ENCODE measurements at regions not wholly inside any gene's neighbourhood (a gene's known extent, or its start where the extent isn't known, plus 50 kb on each side); places are given as distances from the start of the nearest gene placed in this dataset.

DNA sequence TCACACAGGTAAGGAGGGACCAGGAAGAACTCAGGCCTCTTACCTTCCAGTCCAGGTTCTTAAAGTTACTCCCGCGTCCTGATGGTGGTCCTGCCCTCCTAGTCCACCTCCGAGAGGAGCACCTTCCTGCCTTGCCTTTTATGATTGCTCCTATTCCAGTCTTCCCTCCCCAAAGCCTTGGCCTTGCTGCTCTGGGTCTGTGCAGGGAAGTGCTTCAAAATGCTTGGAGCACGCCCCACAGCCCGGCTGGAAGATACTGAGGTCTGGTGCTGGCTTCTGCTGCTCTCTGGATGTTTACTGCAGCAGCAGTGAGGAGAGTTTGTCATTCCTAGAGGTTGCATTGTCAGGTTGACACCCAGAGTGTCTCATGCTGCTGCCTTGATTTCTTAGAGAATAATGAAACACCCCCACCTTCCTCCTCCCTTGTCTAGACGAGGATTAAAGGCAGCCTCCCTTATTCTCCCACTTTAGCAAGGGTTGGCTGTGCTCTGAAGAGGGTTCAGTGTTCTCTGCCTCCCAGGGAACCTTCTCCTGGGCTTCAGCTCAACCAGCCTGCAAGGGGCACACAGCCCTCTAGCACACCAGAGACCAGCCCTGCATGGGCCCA lies 142.2 kb upstream of the CACNA1E start:
- no peak for TF ChIP-seq ZFX (IDR thresholded peaks at IDR 0.05)
- TF ChIP-seq, protein P1, sequence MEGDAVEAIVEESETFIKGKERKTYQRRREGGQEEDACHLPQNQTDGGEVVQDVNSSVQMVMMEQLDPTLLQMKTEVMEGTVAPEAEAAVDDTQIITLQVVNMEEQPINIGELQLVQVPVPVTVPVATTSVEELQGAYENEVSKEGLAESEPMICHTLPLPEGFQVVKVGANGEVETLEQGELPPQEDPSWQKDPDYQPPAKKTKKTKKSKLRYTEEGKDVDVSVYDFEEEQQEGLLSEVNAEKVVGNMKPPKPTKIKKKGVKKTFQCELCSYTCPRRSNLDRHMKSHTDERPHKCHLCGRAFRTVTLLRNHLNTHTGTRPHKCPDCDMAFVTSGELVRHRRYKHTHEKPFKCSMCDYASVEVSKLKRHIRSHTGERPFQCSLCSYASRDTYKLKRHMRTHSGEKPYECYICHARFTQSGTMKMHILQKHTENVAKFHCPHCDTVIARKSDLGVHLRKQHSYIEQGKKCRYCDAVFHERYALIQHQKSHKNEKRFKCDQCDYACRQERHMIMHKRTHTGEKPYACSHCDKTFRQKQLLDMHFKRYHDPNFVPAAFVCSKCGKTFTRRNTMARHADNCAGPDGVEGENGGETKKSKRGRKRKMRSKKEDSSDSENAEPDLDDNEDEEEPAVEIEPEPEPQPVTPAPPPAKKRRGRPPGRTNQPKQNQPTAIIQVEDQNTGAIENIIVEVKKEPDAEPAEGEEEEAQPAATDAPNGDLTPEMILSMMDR (conservative IDR thresholded peaks at IDR 0.05) = no peak
- H3K27ac ChIP-seq = no peak overlapping the region

DNA sequence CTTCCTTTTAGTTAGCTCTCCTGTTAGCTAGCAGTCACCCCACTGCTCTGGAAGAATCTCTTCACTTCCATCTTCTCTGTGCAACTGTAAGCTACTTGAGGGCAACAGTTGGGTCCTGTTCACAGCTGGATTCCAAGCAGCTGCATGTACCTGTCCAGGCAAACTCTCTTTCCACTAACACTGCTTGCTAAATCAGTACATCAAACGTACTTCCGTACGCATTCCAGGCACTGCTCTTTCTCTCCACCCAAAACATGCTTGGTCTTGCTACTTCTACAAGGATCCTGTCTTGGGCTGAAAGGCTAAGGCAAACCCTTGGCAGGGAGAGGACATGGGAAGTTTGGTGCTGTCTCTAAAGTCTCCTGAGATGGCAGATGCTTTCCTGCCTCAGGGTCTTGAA lies 139.2 kb upstream of the CACNA1E start:
- TF ChIP-seq ZFX (IDR thresholded peaks at IDR 0.05) = no peak
- TF ChIP-seq, protein P1 (conservative IDR thresholded peaks at IDR 0.05) = no peak
- no peak overlapping the region for H3K27ac ChIP-seq

DNA sequence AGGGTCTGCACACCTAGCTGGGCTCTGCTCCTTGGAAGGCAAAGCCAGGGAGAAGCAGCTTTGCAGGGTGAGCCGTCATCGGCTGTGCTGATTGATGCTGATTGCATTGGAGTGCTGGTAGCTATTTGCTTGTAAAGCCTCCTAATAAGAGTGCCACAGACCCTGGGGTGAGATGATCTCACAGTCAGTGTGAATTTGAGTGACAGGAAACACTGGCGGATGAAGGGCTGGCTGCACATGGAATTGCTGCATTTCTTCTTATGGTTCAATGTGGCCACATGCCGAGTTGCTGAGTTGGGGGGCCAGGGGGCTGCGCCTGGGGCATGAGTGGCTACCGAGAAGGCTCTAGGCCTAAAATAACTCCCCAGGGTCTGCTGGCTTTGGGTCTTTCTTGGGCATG lies 138.2 kb upstream of the CACNA1E start:
- no peak for TF ChIP-seq ZFX (IDR thresholded peaks at IDR 0.05)
- TF ChIP-seq, protein P1 (conservative IDR thresholded peaks at IDR 0.05) = no peak

DNA sequence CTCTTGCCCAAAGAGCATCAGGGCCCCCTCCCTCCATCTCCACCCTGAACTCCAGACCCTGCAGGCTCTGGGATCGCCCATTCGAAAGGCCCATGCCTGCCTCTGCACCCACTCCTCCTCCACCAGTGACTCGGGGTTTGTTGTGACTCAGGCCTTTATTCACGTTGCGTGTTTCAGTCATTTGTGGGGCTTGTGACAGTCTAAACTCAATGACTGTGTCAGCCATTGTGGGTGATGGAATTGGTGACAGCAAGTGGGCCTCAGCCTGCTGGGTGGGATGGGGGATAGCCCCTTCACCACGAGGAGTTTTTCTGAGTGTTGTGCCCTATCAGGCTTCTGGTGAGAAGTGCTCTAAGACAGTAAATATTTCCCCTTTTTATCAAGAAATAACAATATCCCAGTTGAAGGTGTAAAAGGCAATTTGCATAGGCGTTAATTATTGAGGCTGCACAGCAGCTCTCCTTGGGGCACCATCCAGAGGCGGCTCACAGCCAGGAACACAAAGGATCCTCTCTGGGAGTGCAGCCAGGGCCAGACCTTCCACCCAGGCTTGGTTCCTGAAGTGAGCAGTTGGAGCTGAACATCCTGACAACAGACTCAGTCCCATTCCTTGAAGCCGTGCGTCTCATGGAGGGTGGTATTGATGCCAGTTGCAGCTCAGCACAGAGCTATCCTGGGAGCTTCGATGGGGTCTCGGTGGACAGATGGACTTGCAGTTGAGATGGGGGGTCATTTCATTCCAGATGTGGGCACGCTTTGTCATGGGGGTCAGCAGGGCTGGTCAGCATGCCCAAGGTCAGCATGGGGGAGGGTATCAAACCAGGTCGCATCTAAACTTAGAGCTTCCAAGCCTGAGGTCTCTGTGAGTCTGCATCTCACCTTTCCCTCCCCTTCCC lies 135.6 kb upstream of the CACNA1E start:
- H3K27ac ChIP-seq = no peak overlapping the region

More for the DNA sequence above, 138.2 kb upstream of the CACNA1E start:
- no peak overlapping the region for H3K27ac ChIP-seq

DNA sequence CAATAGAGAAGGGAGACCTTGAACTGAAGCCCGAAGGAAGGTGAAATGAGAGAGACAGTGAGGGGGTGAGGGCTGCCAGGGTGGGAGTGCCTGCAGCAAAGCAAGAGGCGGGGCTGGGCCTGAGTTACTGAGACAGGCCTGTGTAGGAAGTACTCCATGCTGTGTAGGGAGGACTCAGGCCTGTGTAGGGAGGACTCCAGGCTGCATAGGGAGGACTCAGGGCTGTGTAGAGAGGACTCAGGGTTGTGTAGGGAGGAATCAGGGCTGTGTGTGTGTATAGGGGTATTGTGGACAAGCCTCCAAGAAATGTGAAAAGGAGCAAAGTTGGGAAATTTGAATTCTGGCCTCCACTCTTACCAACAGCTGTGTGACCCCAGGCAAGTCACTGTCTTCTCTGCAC lies 133.8 kb upstream of the CACNA1E start:
- no peak for TF ChIP-seq ZFX (IDR thresholded peaks at IDR 0.05)
- no peak overlapping the region for H3K27ac ChIP-seq

More for the DNA sequence above, 135.6 kb upstream of the CACNA1E start:
- TF ChIP-seq ZFX (IDR thresholded peaks at IDR 0.05) = no peak
- TF ChIP-seq, protein P1 (conservative IDR thresholded peaks at IDR 0.05) = no peak

DNA sequence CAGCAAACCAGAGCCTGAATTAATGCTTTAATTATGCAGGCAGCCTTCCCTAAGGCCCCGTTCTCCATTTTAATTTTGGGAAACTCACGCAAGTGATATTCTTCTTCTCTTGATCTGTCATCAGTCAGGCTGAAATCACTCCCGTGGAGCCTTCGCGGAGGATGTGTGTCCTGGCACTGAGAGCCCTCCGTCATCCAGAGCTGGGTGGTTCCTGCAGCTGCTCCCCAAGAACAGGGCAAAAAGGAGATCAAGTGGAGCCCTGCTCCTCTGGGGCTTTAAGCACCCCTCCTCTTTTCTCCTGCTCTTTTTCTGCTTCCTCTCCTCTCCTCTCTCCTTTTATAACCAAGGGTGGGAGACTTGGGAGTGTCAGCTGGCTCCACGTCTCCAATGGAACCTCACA lies 133.2 kb upstream of the CACNA1E start:
- TF ChIP-seq, protein P1 (conservative IDR thresholded peaks at IDR 0.05) = no peak
- no peak for TF ChIP-seq ZFX (IDR thresholded peaks at IDR 0.05)
- no peak overlapping the region for H3K27ac ChIP-seq

DNA sequence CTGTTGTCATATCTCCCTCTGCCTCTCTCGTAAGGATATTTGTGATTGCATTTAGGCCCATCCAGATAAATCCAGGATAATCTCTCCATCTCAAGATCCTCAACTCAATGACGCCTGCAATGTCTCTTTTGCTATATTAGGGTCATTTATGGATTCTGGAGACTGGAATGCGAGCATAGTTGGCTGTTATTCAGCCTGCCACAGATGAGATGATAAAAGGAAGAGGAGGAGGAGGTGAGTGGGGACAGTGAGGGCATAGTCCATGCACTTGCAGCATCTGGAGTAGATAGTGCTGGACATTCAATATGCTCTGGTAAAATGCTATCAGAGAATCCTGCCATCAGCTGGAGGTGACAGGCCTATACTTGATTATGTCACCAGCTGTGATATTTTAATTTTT lies 131.6 kb upstream of the CACNA1E start:
- no peak for TF ChIP-seq ZFX (IDR thresholded peaks at IDR 0.05)
- TF ChIP-seq, protein P1 (conservative IDR thresholded peaks at IDR 0.05) = no peak
- no peak overlapping the region for H3K27ac ChIP-seq

Data from C4-2B (cell line).